C4-2B (cell line): ENCODE measurements at regions not wholly inside any gene's neighbourhood (a gene's known extent, or its start where the extent isn't known, plus 50 kb on each side); places are given as distances from the start of the nearest gene placed in this dataset.

Experiments used
- ZFX ChIP-seq: fragments of 450-650 bp; IDR thresholded peaks from 2 replicates; pipeline ENCODE4 v1.6.1; 2017
- TF ChIP-seq, protein P1 (sequence below): fragments of 450-650 bp; conservative IDR thresholded peaks from 2 replicates; pipeline ENCODE4 v1.5.1; 2017; ENCODE audit warnings: mild to moderate bottlenecking

DNA sequence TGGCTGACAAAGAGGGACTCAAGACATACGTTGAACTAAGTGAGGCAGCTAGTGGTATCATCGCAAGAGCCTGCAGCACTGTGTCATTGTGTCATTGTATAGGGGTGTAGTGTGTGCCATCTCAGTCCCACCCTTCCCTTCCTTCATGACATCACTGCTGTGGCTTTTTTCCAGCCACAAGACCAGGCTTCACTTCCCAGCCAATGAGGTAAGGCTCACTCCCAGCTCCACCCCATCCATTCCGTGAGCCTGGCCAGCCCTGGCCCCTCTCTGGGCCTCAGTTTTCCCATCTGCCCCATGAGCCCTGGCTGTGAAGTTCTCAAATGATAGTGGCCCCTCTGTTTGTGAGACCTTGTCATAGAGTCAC, 134.3 kb upstream of the ZMIZ1 start:
- TF ChIP-seq, protein P1, sequence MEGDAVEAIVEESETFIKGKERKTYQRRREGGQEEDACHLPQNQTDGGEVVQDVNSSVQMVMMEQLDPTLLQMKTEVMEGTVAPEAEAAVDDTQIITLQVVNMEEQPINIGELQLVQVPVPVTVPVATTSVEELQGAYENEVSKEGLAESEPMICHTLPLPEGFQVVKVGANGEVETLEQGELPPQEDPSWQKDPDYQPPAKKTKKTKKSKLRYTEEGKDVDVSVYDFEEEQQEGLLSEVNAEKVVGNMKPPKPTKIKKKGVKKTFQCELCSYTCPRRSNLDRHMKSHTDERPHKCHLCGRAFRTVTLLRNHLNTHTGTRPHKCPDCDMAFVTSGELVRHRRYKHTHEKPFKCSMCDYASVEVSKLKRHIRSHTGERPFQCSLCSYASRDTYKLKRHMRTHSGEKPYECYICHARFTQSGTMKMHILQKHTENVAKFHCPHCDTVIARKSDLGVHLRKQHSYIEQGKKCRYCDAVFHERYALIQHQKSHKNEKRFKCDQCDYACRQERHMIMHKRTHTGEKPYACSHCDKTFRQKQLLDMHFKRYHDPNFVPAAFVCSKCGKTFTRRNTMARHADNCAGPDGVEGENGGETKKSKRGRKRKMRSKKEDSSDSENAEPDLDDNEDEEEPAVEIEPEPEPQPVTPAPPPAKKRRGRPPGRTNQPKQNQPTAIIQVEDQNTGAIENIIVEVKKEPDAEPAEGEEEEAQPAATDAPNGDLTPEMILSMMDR: no peak
- no peak for TF ChIP-seq ZFX
